Heart left ventricle (tissue), 13 donors: ENCODE measurements at regions not wholly inside any gene's neighbourhood (a gene's known extent, or its start where the extent isn't known, plus 50 kb on each side); places are given as distances from the start of the nearest gene placed in this dataset.

Experiments used
- POLR2A ChIP-seq, 2 donors: fragments of 450-650 bp; IDR thresholded peaks; one replicate each; pipeline ENCODE4 v1.6.1; 2017; ENCODE audit warnings: antibody characterized with exemption in 2 of 2, mild to moderate bottlenecking in 2 of 2, moderate library complexity in 2 of 2
- TF ChIP-seq, protein P1 (sequence below), 12 donors: fragments of 200-600 bp; sonication (generic) in 4 of 12; IDR thresholded peaks; one replicate each; pipeline versions ENCODE4 v1.5.0 to v1.8.0; 2018 to 2022; ENCODE audit warnings: antibody characterized with exemption in 12 of 12, mild to moderate bottlenecking in 5 of 12
- donor health status: ischemic (EF 13 %, LVEDD 7.1; RV severe dilation, severe dysfunction).
- donor health status: DM: no; HTN: yes; CAD: no.
- donor health status: DM: no; HTN: no; CAD: no.
- donor health status: ischemic (EF 25% LVEDD 6.9; RV normal size, moderate dysfunction).
- donor health status: ischemic (EF 25% LVEDD 5.7; RV mildly dilated, moderate dysfunction).
- donor health status: ischemic (EF 35%, LVEDD 5.7; RV mildly dilated, moderate dysfunction).
- donor health status: nonischemic (EF 11% LVEDD 7.7; RV severe dilation, severe dysfunction).
- donor health status: DM: yes; HTN: yes; CAD: no.
- donor health status: PGD.
- donor health status: ischemic (EF 29% LVEDD 5.4; RV normal size, mild dysfunction).
- donor health status: nonischemic (EF 23%, LVEDD 6.1; RV moderate dilation, normal function).

GRCh38 chr4:108453366-108453765 is 167.0 kb upstream of the RPL34 start:
- TF ChIP-seq, protein P1, sequence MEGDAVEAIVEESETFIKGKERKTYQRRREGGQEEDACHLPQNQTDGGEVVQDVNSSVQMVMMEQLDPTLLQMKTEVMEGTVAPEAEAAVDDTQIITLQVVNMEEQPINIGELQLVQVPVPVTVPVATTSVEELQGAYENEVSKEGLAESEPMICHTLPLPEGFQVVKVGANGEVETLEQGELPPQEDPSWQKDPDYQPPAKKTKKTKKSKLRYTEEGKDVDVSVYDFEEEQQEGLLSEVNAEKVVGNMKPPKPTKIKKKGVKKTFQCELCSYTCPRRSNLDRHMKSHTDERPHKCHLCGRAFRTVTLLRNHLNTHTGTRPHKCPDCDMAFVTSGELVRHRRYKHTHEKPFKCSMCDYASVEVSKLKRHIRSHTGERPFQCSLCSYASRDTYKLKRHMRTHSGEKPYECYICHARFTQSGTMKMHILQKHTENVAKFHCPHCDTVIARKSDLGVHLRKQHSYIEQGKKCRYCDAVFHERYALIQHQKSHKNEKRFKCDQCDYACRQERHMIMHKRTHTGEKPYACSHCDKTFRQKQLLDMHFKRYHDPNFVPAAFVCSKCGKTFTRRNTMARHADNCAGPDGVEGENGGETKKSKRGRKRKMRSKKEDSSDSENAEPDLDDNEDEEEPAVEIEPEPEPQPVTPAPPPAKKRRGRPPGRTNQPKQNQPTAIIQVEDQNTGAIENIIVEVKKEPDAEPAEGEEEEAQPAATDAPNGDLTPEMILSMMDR (IDR thresholded peaks at IDR 0.05), result no peak
- TF ChIP-seq POLR2A (IDR thresholded peaks at IDR 0.05), result no peak
